Kidney tubule cell (primary cell): ENCODE measurements at regions not wholly inside any gene's neighbourhood (a gene's known extent, or its start where the extent isn't known, plus 50 kb on each side); places are given as distances from the start of the nearest gene placed in this dataset.
"Not testable (repeated sequence)": the region's sequence is repeated elsewhere in the genome, so short reads cannot be mapped to it uniquely, and the experiment has no call there.

ENCODE experiments used
- DNase-seq: peaks from one replicate; pipeline ENCODE4 v3.0.0-alpha.2; 2018; ENCODE audit warnings: low spot score

DNA sequence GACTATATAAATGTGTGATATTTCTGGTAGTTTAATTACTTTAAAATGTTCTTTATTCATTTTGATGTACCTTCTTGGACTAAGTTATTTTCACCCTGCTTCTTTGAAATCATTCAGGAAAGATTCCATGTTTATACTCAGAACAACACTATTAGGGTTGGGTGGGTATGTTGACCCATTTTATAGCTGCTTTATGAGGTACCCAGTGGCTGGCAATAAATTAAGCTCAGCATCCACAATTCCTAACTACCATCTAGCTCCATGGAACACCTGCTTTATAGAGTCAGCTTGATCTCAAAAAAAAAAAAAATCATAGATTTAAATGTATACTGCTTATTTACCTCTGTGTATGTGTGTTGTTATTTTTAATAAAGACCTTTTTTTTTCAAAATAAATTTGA lies 78.9 kb upstream of the ZNF91 start:
- no peak for DNase-seq

DNA sequence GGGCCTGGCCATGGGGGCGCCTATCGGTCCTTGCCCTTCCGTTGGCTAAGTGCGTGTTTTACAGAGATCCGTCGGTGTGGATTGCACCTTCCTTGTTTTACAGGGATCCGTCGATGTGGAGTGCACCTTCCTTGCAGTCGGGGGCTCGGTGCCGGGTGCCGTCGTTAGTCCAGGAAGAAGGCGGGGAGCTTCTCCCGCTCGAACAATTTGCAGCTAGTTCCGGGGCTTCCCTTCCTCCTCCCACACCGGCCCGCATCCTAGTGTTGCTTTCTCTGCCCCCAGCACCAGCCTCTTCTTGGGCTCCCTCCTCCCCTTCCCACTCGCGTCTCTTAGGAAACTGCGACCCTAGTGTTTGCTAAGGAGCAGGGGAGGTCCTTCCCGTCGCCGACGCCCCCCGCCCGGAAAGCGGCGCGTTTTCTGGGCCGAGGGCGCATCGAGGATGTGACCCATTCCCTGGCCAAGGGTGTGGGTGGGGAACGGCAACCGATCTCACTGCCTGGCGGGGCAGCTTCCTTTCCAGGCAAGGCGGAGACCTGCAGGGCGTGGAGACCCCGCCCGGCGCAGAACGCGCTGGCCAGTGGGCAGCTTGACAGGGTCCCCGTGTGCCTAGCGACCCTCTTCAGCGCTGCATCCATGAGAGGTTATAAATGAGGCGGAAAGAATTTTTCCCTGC lies 75.7 kb upstream of the ZNF91 start:
- no peak for DNase-seq

DNA sequence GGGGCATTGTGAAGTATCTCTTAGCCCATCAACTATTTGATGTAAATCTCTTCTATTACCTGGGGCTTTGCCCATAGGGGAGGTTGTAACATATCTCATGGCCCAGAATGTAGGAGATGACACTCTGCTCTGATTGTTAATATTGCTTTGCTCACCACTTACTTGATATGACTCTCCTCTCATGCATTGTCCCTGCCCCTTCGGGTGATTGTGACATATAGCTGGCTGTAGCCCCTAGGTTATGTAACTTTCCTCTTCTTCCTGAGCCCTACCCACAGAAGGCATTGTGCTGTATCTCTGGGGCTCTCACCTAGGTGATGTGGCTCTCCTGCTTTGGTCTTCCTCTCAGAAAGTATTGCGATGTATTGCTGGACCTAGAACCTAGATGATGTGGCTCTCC lies 69.1 kb upstream of the ZNF91 start:
- not testable (repeated sequence) for DNase-seq

DNA sequence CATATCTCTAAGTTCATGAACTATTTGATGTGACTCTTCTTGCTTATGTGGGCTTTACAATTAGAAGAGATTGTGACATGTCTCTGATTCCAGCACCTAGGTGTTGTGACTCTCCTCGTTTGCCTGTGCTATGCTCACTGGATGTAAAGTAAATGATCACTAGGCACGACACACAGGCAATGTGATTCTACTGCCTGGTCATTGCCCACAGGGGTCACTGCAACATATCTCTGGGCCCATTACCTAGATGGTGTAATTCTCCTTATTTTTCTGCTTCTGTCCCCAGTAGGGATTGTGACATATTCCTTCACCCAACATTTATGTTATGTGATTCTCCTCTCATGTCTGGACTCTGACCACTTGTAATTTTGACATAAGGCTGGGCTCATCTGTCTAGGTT lies 65.8 kb upstream of the ZNF91 start:
- DNase-seq, result peak; percentile 20

DNA sequence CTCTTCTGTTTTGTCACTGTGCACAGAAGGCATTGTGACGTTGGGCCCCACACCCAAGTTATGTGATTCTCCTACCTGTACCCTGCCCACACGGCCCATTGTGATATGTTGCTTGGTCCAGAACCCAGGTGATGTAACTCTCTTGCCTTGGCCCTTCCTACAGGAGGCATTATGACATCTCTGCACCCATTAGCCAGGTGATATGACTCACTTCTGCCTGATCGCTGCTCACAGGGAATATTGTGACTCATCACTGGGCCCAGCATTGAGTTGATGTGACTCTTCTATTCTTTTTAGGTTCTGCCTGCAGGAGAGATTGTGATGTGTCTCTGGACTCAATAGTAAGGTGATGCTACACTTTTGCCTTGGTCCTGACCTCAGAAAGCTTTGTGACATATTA lies 65.4 kb upstream of the ZNF91 start:
- DNase-seq, result peak; percentile 72
